GM12873 (cell line): ENCODE measurements at regions not wholly inside any gene's neighbourhood (a gene's known extent, or its start where the extent isn't known, plus 50 kb on each side); places are given as distances from the start of the nearest gene placed in this dataset.

Source experiments
- CTCF ChIP-seq: IDR thresholded peaks from 2 replicates; pipeline ENCODE4 v1.5.1; 2012; ENCODE audit warnings: low read depth, mild to moderate bottlenecking, moderate library complexity, low read length, control low read depth; ENCODE audit not compliant: insufficient read depth; ENCODE audit errors: missing control alignments

- TF ChIP-seq CTCF = no peak
These were observed 232.3 kb upstream of the USP24 start for GRCh38 chr1:55447488-55447887.

- TF ChIP-seq CTCF = no peak
These were observed 231.2 kb upstream of the USP24 start for GRCh38 chr1:55446351-55446750.

- no peak for TF ChIP-seq CTCF
These were observed 230.3 kb upstream of the USP24 start for GRCh38 chr1:55445416-55445815.

- no peak for TF ChIP-seq CTCF
These were observed 229.5 kb upstream of the USP24 start for GRCh38 chr1:55444667-55445066.

GRCh38 chr1:55443175-55443915 is 228.2 kb upstream of the USP24 start:
- no peak for TF ChIP-seq CTCF

GRCh38 chr1:55441489-55441888 is 226.3 kb upstream of the USP24 start:
- TF ChIP-seq CTCF = no peak

GRCh38 chr1:55437692-55438091 is 222.5 kb upstream of the USP24 start:
- no peak for TF ChIP-seq CTCF
